Effector memory CD4-positive, alpha-beta T cell (primary cell): ENCODE measurements at regions not wholly inside any gene's neighbourhood (a gene's known extent, or its start where the extent isn't known, plus 50 kb on each side); places are given as distances from the start of the nearest gene placed in this dataset.
"Not testable (repeated sequence)": the region's sequence is repeated elsewhere in the genome, so short reads cannot be mapped to it uniquely, and the experiment has no call there.

Experiments
- DNase-seq, 3 donors: peaks; one replicate each; pipeline ENCODE4 v3.0.0-alpha.2; 2020
- H3K27ac ChIP-seq: 2 replicates; pipeline ENCODE4 v1.7.0; 2013; ENCODE audit warnings: mild to moderate bottlenecking, low read length, moderate library complexity; ENCODE audit not compliant: insufficient read depth, poor library complexity, severe bottlenecking
- H3K27me3 ChIP-seq: replicated peaks from 2 replicates; pipeline ENCODE4 v1.7.0; 2013; ENCODE audit warnings: mild to moderate bottlenecking, low read length; ENCODE audit not compliant: insufficient read depth, control insufficient read depth, poor library complexity, severe bottlenecking
- H3K36me3 ChIP-seq: 2 replicates; pipeline ENCODE4 v1.7.0; 2013; ENCODE audit warnings: mild to moderate bottlenecking, low read length, moderate library complexity; ENCODE audit not compliant: control insufficient read depth, insufficient read depth
- H3K4me1 ChIP-seq: 2 replicates; pipeline ENCODE4 v1.7.0; 2013; ENCODE audit warnings: low read length, mild to moderate bottlenecking; ENCODE audit not compliant: control insufficient read depth, insufficient read depth, poor library complexity, severe bottlenecking
- H3K4me3 ChIP-seq: 2 replicates; pipeline ENCODE4 v1.7.0; 2013; ENCODE audit warnings: low read length, low read depth, mild to moderate bottlenecking; ENCODE audit not compliant: insufficient read depth, poor library complexity, severe bottlenecking
- H3K9me3 ChIP-seq: 2 replicates; pipeline ENCODE4 v1.7.0; 2013; ENCODE audit warnings: mild to moderate bottlenecking, low read length, moderate library complexity; ENCODE audit not compliant: control insufficient read depth

GRCh38 chr20:29320216-29320949 is 1937.1 kb upstream of the DEFB115 start:
- DNase-seq, H3K4me3 ChIP-seq, H3K4me1 ChIP-seq, H3K9me3 ChIP-seq, H3K27me3 ChIP-seq, H3K36me3 ChIP-seq, H3K27ac ChIP-seq: not testable (repeated sequence)

GRCh38 chr20:29323631-29324515 is 1933.6 kb upstream of the DEFB115 start:
- H3K9me3 ChIP-seq, H3K27ac ChIP-seq, H3K36me3 ChIP-seq, DNase-seq, H3K27me3 ChIP-seq, H3K4me3 ChIP-seq, H3K4me1 ChIP-seq: not testable (repeated sequence)

GRCh38 chr20:29324516-29325303 is 1932.8 kb upstream of the DEFB115 start:
- not testable (repeated sequence) for H3K9me3 ChIP-seq, DNase-seq, H3K4me1 ChIP-seq, H3K4me3 ChIP-seq, H3K36me3 ChIP-seq, H3K27me3 ChIP-seq, H3K27ac ChIP-seq

GRCh38 chr20:29325304-29325640 is 1932.2 kb upstream of the DEFB115 start:
- H3K36me3 ChIP-seq: no peaks in the 10 kb centered on the region
- H3K9me3 ChIP-seq: no peaks in the 10 kb centered on the region
- no peak overlapping the region for H3K27ac ChIP-seq

GRCh38 chr20:29325781-29326180 is 1931.7 kb upstream of the DEFB115 start:
- H3K4me1 ChIP-seq, DNase-seq, H3K9me3 ChIP-seq, H3K36me3 ChIP-seq, H3K27ac ChIP-seq, H3K4me3 ChIP-seq, H3K27me3 ChIP-seq: not testable (repeated sequence)

More at GRCh38 chr20:29325304-29325640, 1932.2 kb upstream of the DEFB115 start:
- H3K27me3 ChIP-seq: no peaks in the 10 kb centered on the region
- H3K4me1 ChIP-seq: no peaks in the 10 kb centered on the region
- no peak overlapping the region for H3K4me3 ChIP-seq
- DNase-seq: no peak

GRCh38 chr20:29326376-29327070 is 1930.9 kb upstream of the DEFB115 start:
- Histone ChIP-seq H3K4me3 (no peak overlapping the region), H3K4me1 (no peaks in the 10 kb centered on the region), H3K27ac (no peak overlapping the region), H3K9me3 (no peaks in the 10 kb centered on the region), H3K27me3 (no peaks in the 10 kb centered on the region), H3K36me3 (no peaks in the 10 kb centered on the region)
- no peak for DNase-seq

GRCh38 chr20:29327600-29328420 is 1929.7 kb upstream of the DEFB115 start:
- not testable (repeated sequence) for H3K4me1 ChIP-seq, H3K9me3 ChIP-seq, DNase-seq, H3K4me3 ChIP-seq, H3K27me3 ChIP-seq, H3K36me3 ChIP-seq, H3K27ac ChIP-seq

GRCh38 chr20:29330429-29331115 is 1926.9 kb upstream of the DEFB115 start:
- not testable (repeated sequence) for H3K27ac ChIP-seq, H3K4me1 ChIP-seq, DNase-seq, H3K36me3 ChIP-seq, H3K9me3 ChIP-seq, H3K27me3 ChIP-seq, H3K4me3 ChIP-seq

- Histone ChIP-seq H3K4me3 (no peak overlapping the region), H3K27ac (no peak overlapping the region), H3K36me3 (no peaks in the 10 kb centered on the region), H3K27me3 (no peaks in the 10 kb centered on the region), H3K4me1 (no peaks in the 10 kb centered on the region), H3K9me3 (no peaks in the 10 kb centered on the region)
- DNase-seq: no peak
Observed at GRCh38 chr20:29349836-29350235, 1907.6 kb upstream of the DEFB115 start.
